ENCODE measurements at regions not wholly inside any gene's neighbourhood (a gene's known extent, or its start where the extent isn't known, plus 50 kb on each side); places are given as distances from the start of the nearest gene placed in this dataset.

DNA sequence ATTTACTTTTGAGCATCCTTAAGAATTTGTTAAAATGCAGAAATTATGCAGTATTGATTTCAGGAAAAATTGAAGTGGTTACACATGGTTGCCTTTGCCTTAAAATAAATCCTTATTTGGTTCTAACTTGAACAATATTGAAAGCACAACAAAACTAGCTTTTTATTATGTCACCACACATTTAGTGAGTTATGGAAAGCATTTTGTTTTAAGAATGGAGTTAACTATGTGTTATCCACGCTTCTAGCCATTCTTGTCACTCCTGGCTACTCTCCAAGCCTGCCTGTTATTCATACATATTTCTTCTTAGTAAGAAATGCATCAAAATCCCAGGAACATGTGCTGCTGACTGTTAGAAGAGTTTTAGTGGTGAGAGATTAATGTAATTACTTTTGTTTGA, 73.9 kb downstream of the FAT4 start:
- TF ChIP-seq, protein P1, sequence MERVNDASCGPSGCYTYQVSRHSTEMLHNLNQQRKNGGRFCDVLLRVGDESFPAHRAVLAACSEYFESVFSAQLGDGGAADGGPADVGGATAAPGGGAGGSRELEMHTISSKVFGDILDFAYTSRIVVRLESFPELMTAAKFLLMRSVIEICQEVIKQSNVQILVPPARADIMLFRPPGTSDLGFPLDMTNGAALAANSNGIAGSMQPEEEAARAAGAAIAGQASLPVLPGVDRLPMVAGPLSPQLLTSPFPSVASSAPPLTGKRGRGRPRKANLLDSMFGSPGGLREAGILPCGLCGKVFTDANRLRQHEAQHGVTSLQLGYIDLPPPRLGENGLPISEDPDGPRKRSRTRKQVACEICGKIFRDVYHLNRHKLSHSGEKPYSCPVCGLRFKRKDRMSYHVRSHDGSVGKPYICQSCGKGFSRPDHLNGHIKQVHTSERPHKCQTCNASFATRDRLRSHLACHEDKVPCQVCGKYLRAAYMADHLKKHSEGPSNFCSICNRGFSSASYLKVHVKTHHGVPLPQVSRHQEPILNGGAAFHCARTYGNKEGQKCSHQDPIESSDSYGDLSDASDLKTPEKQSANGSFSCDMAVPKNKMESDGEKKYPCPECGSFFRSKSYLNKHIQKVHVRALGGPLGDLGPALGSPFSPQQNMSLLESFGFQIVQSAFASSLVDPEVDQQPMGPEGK (CRISPR knock-in tag; IDR thresholded peaks at IDR 0.05; ENCODE audit: borderline replicate concordance): no peak
- TF ChIP-seq ZFP30 (CRISPR knock-in tag; IDR thresholded peaks at IDR 0.05) (no peak), CSDC2 (CRISPR knock-in tag; IDR thresholded peaks at IDR 0.05) (no peak), TOX (CRISPR knock-in tag; IDR thresholded peaks at IDR 0.05; ENCODE audit: borderline replicate concordance) (no peak), ARNTL (CRISPR knock-in tag; IDR thresholded peaks at IDR 0.05; ENCODE audit: borderline replicate concordance, low read depth) (no peak)
- TF ChIP-seq, protein P2, sequence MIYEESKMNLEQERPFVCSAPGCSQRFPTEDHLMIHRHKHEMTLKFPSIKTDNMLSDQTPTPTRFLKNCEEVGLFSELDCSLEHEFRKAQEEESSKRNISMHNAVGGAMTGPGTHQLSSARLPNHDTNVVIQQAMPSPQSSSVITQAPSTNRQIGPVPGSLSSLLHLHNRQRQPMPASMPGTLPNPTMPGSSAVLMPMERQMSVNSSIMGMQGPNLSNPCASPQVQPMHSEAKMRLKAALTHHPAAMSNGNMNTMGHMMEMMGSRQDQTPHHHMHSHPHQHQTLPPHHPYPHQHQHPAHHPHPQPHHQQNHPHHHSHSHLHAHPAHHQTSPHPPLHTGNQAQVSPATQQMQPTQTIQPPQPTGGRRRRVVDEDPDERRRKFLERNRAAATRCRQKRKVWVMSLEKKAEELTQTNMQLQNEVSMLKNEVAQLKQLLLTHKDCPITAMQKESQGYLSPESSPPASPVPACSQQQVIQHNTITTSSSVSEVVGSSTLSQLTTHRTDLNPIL (CRISPR knock-in tag; IDR thresholded peaks at IDR 0.05; ENCODE audit: low read depth): no peak
